ENCODE measurements at regions not wholly inside any gene's neighbourhood (a gene's known extent, or its start where the extent isn't known, plus 50 kb on each side); places are given as distances from the start of the nearest gene placed in this dataset.

DNA sequence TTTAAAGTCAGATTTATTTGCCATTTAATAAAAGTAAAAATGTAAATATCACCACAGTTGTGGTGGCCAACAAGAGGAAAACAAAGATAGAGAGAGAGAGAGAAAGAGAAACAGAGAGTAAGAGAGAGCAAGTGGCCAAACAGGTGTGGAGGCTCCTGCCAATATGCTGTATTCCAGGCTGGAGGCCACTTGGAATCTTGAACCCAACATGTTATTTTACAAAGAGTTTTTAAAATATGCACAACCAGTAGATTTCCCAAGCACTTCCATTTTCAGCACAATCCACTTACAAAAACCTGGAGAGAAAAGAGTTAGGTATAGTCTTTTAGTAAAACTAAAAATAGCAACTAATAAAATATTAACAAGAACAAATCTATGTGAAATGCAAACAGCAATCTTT, 1323.1 kb upstream of the CITED2 start:
- TF ChIP-seq POLR2A (IDR thresholded peaks at IDR 0.05): no peak
- TF ChIP-seq, protein P1, sequence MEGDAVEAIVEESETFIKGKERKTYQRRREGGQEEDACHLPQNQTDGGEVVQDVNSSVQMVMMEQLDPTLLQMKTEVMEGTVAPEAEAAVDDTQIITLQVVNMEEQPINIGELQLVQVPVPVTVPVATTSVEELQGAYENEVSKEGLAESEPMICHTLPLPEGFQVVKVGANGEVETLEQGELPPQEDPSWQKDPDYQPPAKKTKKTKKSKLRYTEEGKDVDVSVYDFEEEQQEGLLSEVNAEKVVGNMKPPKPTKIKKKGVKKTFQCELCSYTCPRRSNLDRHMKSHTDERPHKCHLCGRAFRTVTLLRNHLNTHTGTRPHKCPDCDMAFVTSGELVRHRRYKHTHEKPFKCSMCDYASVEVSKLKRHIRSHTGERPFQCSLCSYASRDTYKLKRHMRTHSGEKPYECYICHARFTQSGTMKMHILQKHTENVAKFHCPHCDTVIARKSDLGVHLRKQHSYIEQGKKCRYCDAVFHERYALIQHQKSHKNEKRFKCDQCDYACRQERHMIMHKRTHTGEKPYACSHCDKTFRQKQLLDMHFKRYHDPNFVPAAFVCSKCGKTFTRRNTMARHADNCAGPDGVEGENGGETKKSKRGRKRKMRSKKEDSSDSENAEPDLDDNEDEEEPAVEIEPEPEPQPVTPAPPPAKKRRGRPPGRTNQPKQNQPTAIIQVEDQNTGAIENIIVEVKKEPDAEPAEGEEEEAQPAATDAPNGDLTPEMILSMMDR (IDR thresholded peaks at IDR 0.05): no peak

All from heart left ventricle (tissue), 13 donors.